ENCODE measurements at regions not wholly inside any gene's neighbourhood (a gene's known extent, or its start where the extent isn't known, plus 50 kb on each side); places are given as distances from the start of the nearest gene placed in this dataset.
"Not testable (repeated sequence)": the region's sequence is repeated elsewhere in the genome, so short reads cannot be mapped to it uniquely, and the experiment has no call there.

DNA sequence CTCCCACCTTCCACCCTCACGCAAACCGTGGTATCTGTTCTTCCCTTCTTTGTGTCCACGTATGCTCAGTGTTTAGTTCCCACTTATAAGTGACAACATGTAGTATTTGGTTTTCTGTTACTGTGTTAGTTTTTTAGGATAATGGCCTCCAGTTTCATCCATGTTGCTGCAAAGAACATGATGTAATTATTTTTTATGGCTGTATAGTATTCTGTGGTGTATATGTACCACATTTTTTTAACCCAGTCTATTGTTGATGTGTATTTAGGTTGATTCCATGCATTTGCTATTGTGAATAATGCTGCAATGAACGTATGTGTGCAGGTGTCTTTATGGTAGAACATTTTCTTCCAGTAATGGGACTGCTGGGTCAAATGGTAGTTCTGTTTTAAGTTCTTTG, 228.1 kb downstream of the FBXO8 start:
- no peak for TF ChIP-seq CTCF (IDR thresholded peaks at IDR 0.05)
- no peak overlapping the region for H3K4me3 ChIP-seq
- DNase-seq = no peak
- H3K27me3 ChIP-seq = no peaks in the 10 kb centered on the region
- H3K4me1 ChIP-seq = no peaks in the 10 kb centered on the region
- ATAC-seq = no peak
- no peaks in the 10 kb centered on the region for H3K36me3 ChIP-seq
- H3K27ac ChIP-seq = no peak overlapping the region
- intact Hi-C loops (cut with DNase I) = no loop called here
- no peaks in the 10 kb centered on the region for H3K9me3 ChIP-seq

DNA sequence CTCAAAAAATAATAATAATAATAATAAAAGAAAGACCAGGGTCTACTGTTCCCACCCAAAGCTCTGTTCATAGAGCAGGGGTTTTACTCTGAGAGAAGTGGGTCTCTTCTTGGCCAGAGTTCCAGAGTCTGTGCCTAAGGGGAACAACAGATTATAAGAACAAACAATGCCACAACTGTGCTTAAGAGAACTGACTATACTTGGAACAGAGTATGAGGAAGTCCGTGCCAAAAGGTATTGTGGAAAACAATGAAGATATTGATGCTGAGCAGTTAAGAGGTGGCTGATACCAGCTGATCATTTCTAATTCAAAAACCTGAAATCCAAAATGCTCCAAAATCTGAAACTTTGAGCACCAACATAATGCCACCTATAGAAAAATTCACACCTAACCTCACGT, 229.6 kb downstream of the FBXO8 start:
- no peak overlapping the region for H3K4me3 ChIP-seq
- ATAC-seq = no peak
- DNase-seq = no peak
- H3K4me1 ChIP-seq = no peaks in the 10 kb centered on the region
- no peaks in the 10 kb centered on the region for H3K36me3 ChIP-seq
- no peaks in the 10 kb centered on the region for H3K9me3 ChIP-seq
- H3K27ac ChIP-seq = no peak overlapping the region
- no peak for TF ChIP-seq CTCF (IDR thresholded peaks at IDR 0.05)
- no peaks in the 10 kb centered on the region for H3K27me3 ChIP-seq
- intact Hi-C loops (cut with DNase I) = no loop called here

GRCh38 chr4:174047363-174047762, 236.1 kb downstream of the FBXO8 start:
- intact Hi-C loops (cut with DNase I) = no loop called here
- TF ChIP-seq CTCF (IDR thresholded peaks at IDR 0.05) = no peak
- Histone ChIP-seq H3K4me3 (no peak overlapping the region), H3K27me3 (no peaks in the 10 kb centered on the region), H3K36me3 (no peaks in the 10 kb centered on the region), H3K27ac (no peak overlapping the region), H3K9me3 (no peaks in the 10 kb centered on the region), H3K4me1 (no peaks in the 10 kb centered on the region)
- ATAC-seq = no peak
- no peak for DNase-seq

- H3K4me1 ChIP-seq; H3K36me3 ChIP-seq; H3K27ac ChIP-seq; H3K9me3 ChIP-seq; DNase-seq; intact Hi-C loops (cut with DNase I); H3K4me3 ChIP-seq; ATAC-seq; H3K27me3 ChIP-seq: not testable (repeated sequence)
Measured at GRCh38 chr4:174045829-174046228, 237.6 kb downstream of the FBXO8 start.

GRCh38 chr4:174045381-174045780, 238.1 kb downstream of the FBXO8 start:
- DNase-seq (peak in 1 of 4 donors; percentile 2), ATAC-seq (no peak)
- Histone ChIP-seq H3K27ac (no peak overlapping the region), H3K27me3 (no peaks in the 10 kb centered on the region), H3K9me3 (no peaks in the 10 kb centered on the region), H3K4me3 (no peak overlapping the region), H3K36me3 (no peaks in the 10 kb centered on the region), H3K4me1 (no peaks in the 10 kb centered on the region)
- intact Hi-C loops (cut with DNase I) = no loop called here
- TF ChIP-seq CTCF (IDR thresholded peaks at IDR 0.05) = no peak

- no peaks in the 10 kb centered on the region for H3K27me3 ChIP-seq
- no peak overlapping the region for H3K27ac ChIP-seq
- no peaks in the 10 kb centered on the region for H3K4me1 ChIP-seq
- ATAC-seq (no peak), DNase-seq (no peak)
- no peaks in the 10 kb centered on the region for H3K36me3 ChIP-seq
- no peak for TF ChIP-seq CTCF (IDR thresholded peaks at IDR 0.05)
- no peak overlapping the region for H3K4me3 ChIP-seq
- intact Hi-C loops (cut with DNase I) = no loop called here
- H3K9me3 ChIP-seq = no peaks in the 10 kb centered on the region
Measured at GRCh38 chr4:174041555-174042105, 241.8 kb downstream of the FBXO8 start.
